HEK293T (cell line): ENCODE measurements at regions not wholly inside any gene's neighbourhood (a gene's known extent, or its start where the extent isn't known, plus 50 kb on each side); places are given as distances from the start of the nearest gene placed in this dataset.

ENCODE experiments used
- CTCF ChIA-PET: fragments of 350-600 bp; formaldehyde crosslinking; extraction: SDS; loops from one replicate; lab custom pipeline; 2021; ENCODE audit warnings: antibody characterized with exemption, inconsistent platforms; lab: Yijun Ruan, JAX
- POLR2A ChIA-PET: fragments of 350-600 bp; formaldehyde crosslinking; extraction: SDS; loops from one replicate; lab custom pipeline; 2020; ENCODE audit warnings: antibody characterized with exemption, inconsistent platforms; lab: Yijun Ruan, JAX
- DNase-seq: peaks from one replicate; pipeline ENCODE4 v3.0.0; 2012; ENCODE audit warnings: mixed read lengths; ENCODE audit errors: extremely low spot score
- ARNT ChIP-seq: fragments of 450-650 bp; IDR thresholded peaks from 2 replicates; pipeline ENCODE4 v1.6.1; 2017; ENCODE audit warnings: mild to moderate bottlenecking
- BHLHE40 ChIP-seq: fragments of 450-650 bp; IDR thresholded peaks from 2 replicates; pipeline ENCODE4 v1.6.1; 2016; ENCODE audit warnings: mild to moderate bottlenecking, moderate library complexity, borderline replicate concordance
- CTBP1 ChIP-seq: fragments of 450-650 bp; IDR thresholded peaks from 2 replicates; pipeline ENCODE4 v1.6.1; 2016; ENCODE audit warnings: borderline replicate concordance
- ELF4 ChIP-seq: fragments of 450-650 bp; IDR thresholded peaks from 2 replicates; pipeline ENCODE4 v1.6.1; 2017; ENCODE audit warnings: antibody characterized with exemption
- FOXA1 ChIP-seq: fragments of 450-650 bp; IDR thresholded peaks from 2 replicates; pipeline ENCODE4 v1.6.1; 2016; ENCODE audit warnings: mild to moderate bottlenecking
- FOXK2 ChIP-seq: fragments of 450-650 bp; IDR thresholded peaks from 2 replicates; pipeline ENCODE4 v1.6.1; 2016; ENCODE audit warnings: mild to moderate bottlenecking
- FOXM1 ChIP-seq: fragments of 450-650 bp; IDR thresholded peaks from 2 replicates; pipeline ENCODE4 v1.6.1; 2017; ENCODE audit warnings: mild to moderate bottlenecking, borderline replicate concordance
- HDGF ChIP-seq: fragments of 450-650 bp; IDR thresholded peaks from 2 replicates; pipeline ENCODE4 v1.6.1; 2017; ENCODE audit warnings: antibody characterized with exemption, borderline replicate concordance
- L3MBTL2 ChIP-seq: fragments of 450-650 bp; conservative IDR thresholded peaks from 2 replicates; pipeline ENCODE4 v1.6.1; 2016; ENCODE audit warnings: mild to moderate bottlenecking
- LEF1 ChIP-seq: fragments of 450-650 bp; IDR thresholded peaks from 2 replicates; pipeline ENCODE4 v1.6.1; 2017; ENCODE audit warnings: mild to moderate bottlenecking, borderline replicate concordance
- NFRKB ChIP-seq: fragments of 450-650 bp; IDR thresholded peaks from 2 replicates; pipeline ENCODE4 v1.6.1; 2016; ENCODE audit warnings: mild to moderate bottlenecking, moderate library complexity
- PKNOX1 ChIP-seq: fragments of 450-650 bp; IDR thresholded peaks from 2 replicates; pipeline ENCODE4 v1.6.1; 2016
- SP1 ChIP-seq: fragments of 450-650 bp; IDR thresholded peaks from 2 replicates; pipeline ENCODE4 v1.6.1; 2017
- SUZ12 ChIP-seq: fragments of 450-650 bp; IDR thresholded peaks from 2 replicates; pipeline ENCODE4 v1.6.1; 2016; ENCODE audit warnings: mild to moderate bottlenecking
- TARDBP ChIP-seq: fragments of 450-650 bp; IDR thresholded peaks from 2 replicates; pipeline ENCODE4 v1.6.1; 2016
- ZNF384 ChIP-seq: fragments of 450-650 bp; IDR thresholded peaks from 2 replicates; pipeline ENCODE4 v1.6.1; 2016

- POLR2A ChIA-PET = no interaction called here
- TF ChIP-seq BHLHE40 (no peak), SP1 (no peak), ELF4 (no peak)
- DNase-seq = no peak
- CTCF ChIA-PET = no interaction called here
Measured at GRCh38 chr12:126704609-126705008, 1562.4 kb upstream of the TMEM132C start.

- ChIA-PET POLR2A (no interaction called here), CTCF (no interaction called here)
- TF ChIP-seq NFRKB = no peak
- TF ChIP-seq TARDBP = no peak
- TF ChIP-seq SUZ12 = no peak
- TF ChIP-seq L3MBTL2 = no peak
- no peak for TF ChIP-seq SP1
- TF ChIP-seq ARNT = no peak
- no peak for TF ChIP-seq HDGF
- no peak for TF ChIP-seq PKNOX1
- no peak for TF ChIP-seq FOXA1
- TF ChIP-seq CTBP1 = no peak
Measured at GRCh38 chr12:126706300-126706699, 1560.7 kb upstream of the TMEM132C start.

GRCh38 chr12:126708492-126708896 lies 1558.5 kb upstream of the TMEM132C start:
- DNase-seq = no peak
- ChIA-PET CTCF (no interaction called here), POLR2A (no interaction called here)
- TF ChIP-seq PKNOX1 = no peak
- TF ChIP-seq SUZ12 = no peak
- TF ChIP-seq FOXK2 = no peak
- no peak for TF ChIP-seq BHLHE40
- TF ChIP-seq HDGF = no peak
- TF ChIP-seq ELF4 = no peak
- TF ChIP-seq ZNF384 = no peak
- TF ChIP-seq SP1 = no peak
- TF ChIP-seq CTBP1 = no peak
- no peak for TF ChIP-seq LEF1
- TF ChIP-seq ARNT = no peak
- no peak for TF ChIP-seq FOXM1
- no peak for TF ChIP-seq NFRKB
- no peak for TF ChIP-seq FOXA1
- TF ChIP-seq TARDBP = no peak

More at GRCh38 chr12:126706300-126706699, 1560.7 kb upstream of the TMEM132C start:
- DNase-seq = no peak

GRCh38 chr12:126718365-126718764 lies 1548.6 kb upstream of the TMEM132C start:
- ChIA-PET POLR2A (no interaction called here), CTCF (no interaction called here)
- no peak for DNase-seq
- TF ChIP-seq SP1 = no peak
- TF ChIP-seq FOXA1 = no peak
- no peak for TF ChIP-seq ZNF384
- TF ChIP-seq BHLHE40 = no peak
- TF ChIP-seq FOXK2 = no peak

- POLR2A ChIA-PET = no interaction called here
- no peak for DNase-seq
- TF ChIP-seq ARNT (no peak), PKNOX1 (peak; percentile 63; the same call in 1 of the 2 replicates), TARDBP (no peak)
Measured at GRCh38 chr12:126719912-126720705, 1546.9 kb upstream of the TMEM132C start.

GRCh38 chr12:126726481-126727217 lies 1540.3 kb upstream of the TMEM132C start:
- TF ChIP-seq ARNT (no peak), SUZ12 (no peak), SP1 (no peak), TARDBP (no peak), ZNF384 (no peak), NFRKB (no peak), BHLHE40 (no peak), FOXM1 (no peak), L3MBTL2 (no peak), CTBP1 (no peak), FOXK2 (no peak), HDGF (no peak), FOXA1 (no peak), PKNOX1 (no peak), LEF1 (no peak), ELF4 (no peak)
- no peak for DNase-seq
- ChIA-PET CTCF (no interaction called here), POLR2A (no interaction called here)

More at GRCh38 chr12:126719912-126720705, 1546.9 kb upstream of the TMEM132C start:
- CTCF ChIA-PET = interaction anchor here (0.7 kb wide), 1 partner anchor 28 kb away, joined by 3 read pairs; no protein-coding TSS in a partner anchor
